HG03139 (cell line): ENCODE measurements at regions not wholly inside any gene's neighbourhood (a gene's known extent, or its start where the extent isn't known, plus 50 kb on each side); places are given as distances from the start of the nearest gene placed in this dataset.
"Not testable (repeated sequence)": the region's sequence is repeated elsewhere in the genome, so short reads cannot be mapped to it uniquely, and the experiment has no call there.

Experiments used
- ATAC-seq: cut with Tn5 transposase; IDR thresholded peaks from one replicate; pipeline ENCODE4 v1.9.1; 2021; ENCODE audit not compliant: unreplicated experiment

GRCh38 chr11:22920939-22921565 lies 60.8 kb upstream of the CCDC179 start:
- ATAC-seq: peak; percentile 88

GRCh38 chr11:22922672-22923071 lies 62.4 kb upstream of the CCDC179 start:
- no peak for ATAC-seq

- no peak for ATAC-seq
Observed at GRCh38 chr11:22923561-22923960, 63.3 kb upstream of the CCDC179 start.

GRCh38 chr11:22926341-22926740 lies 66.1 kb upstream of the CCDC179 start:
- ATAC-seq: no peak

- ATAC-seq: no peak
Observed at GRCh38 chr11:22927793-22928192, 67.5 kb upstream of the CCDC179 start.

GRCh38 chr11:22928207-22928917 lies 68.1 kb upstream of the CCDC179 start:
- no peak for ATAC-seq

- ATAC-seq: peak; percentile 91
Observed at GRCh38 chr11:22930816-22931594, 70.7 kb upstream of the CCDC179 start.

GRCh38 chr11:22938691-22939090 lies 78.4 kb upstream of the CCDC179 start:
- no peak for ATAC-seq

- not testable (repeated sequence) for ATAC-seq
Observed at GRCh38 chr11:22941544-22941943, 81.3 kb upstream of the CCDC179 start.

- no peak for ATAC-seq
Observed at GRCh38 chr11:22957786-22958185, 97.5 kb upstream of the CCDC179 start.

GRCh38 chr11:22974251-22974650 lies 114.0 kb upstream of the CCDC179 start:
- ATAC-seq: no peak

- no peak for ATAC-seq
Observed at GRCh38 chr11:22976146-22976545, 115.9 kb upstream of the CCDC179 start.

- ATAC-seq: no peak
Observed at GRCh38 chr11:22982903-22983302, 122.6 kb upstream of the CCDC179 start.

GRCh38 chr11:22984045-22984444 lies 123.8 kb upstream of the CCDC179 start:
- ATAC-seq: no peak

GRCh38 chr11:22989371-22989770 lies 129.1 kb upstream of the CCDC179 start:
- no peak for ATAC-seq

GRCh38 chr11:22991196-22991595 lies 130.9 kb upstream of the CCDC179 start:
- no peak for ATAC-seq

GRCh38 chr11:23006730-23007129 lies 146.5 kb upstream of the CCDC179 start:
- ATAC-seq: no peak

GRCh38 chr11:23010790-23011335 lies 150.6 kb upstream of the CCDC179 start:
- no peak for ATAC-seq

GRCh38 chr11:23012930-23013329 lies 152.7 kb upstream of the CCDC179 start:
- no peak for ATAC-seq

GRCh38 chr11:23013509-23013908 lies 153.2 kb upstream of the CCDC179 start:
- no peak for ATAC-seq

- peak; percentile 78 for ATAC-seq
Observed at GRCh38 chr11:23021287-23021863, 161.1 kb upstream of the CCDC179 start.
